K562 (cell line): ENCODE measurements at regions not wholly inside any gene's neighbourhood (a gene's known extent, or its start where the extent isn't known, plus 50 kb on each side); places are given as distances from the start of the nearest gene placed in this dataset.

Experiments
- ATAC-seq: fragments of 200-7000 bp; cut with Tn5 transposase; 3 replicates; pipeline ENCODE4 v1.9.1; 2020; ENCODE audit warnings: moderate library complexity
- BruUV-seq: library from RNA; stranded (reverse); fragments of 400-500 nt; replicated peaks from 2 replicates; lab custom pipeline; 2021; lab: Mats Ljungman, UMichigan
- CTCF ChIA-PET: fragments of 300-600 bp; formaldehyde crosslinking; extraction: SDS; loops from one replicate; lab custom pipeline; 2021; ENCODE audit warnings: low intra/inter-chr PET ratio; lab: Yijun Ruan, JAX
- POLR2A ChIA-PET: fragments of 300-600, 350-650 bp; sonication (Branson Sonifier 250); formaldehyde crosslinking; extraction: SDS; loops from one replicate; lab custom pipeline; 2021; ENCODE audit warnings: antibody characterized with exemption, inconsistent platforms; lab: Yijun Ruan, JAX
- DNase-seq, 4 experiments: peaks; one replicate each; pipeline versions ENCODE4 v3.0.0 to v3.0.0-alpha.2; 2011 to 2018; ENCODE audit warnings: low spot score in 3 of 4, mixed read lengths in 3 of 4; ENCODE audit errors: extremely low read depth in 1 of 4
- FAIRE-seq: peaks from 2 replicates; lab custom pipeline; 2011; peaks lifted over from hg19 to GRCh38; lab: Jason Lieb, UNC
- H2AFZ ChIP-seq: 2 replicates; pipeline ENCODE4 v1.6.0; 2011; ENCODE audit warnings: low read depth, low read length, control low read depth, inconsistent platforms
- H3K27ac ChIP-seq: fragments of 200-600 bp; 3 replicates; pipeline ENCODE4 v1.8.0; 2011; ENCODE audit warnings: low read depth, mild to moderate bottlenecking, control low read depth, inconsistent platforms, low read length, moderate library complexity, mixed read lengths; ENCODE audit errors: extremely low read depth
- H3K27me3 ChIP-seq, 2 experiments: fragments of 300-600 bp in 1 of 2; 2 replicates in 1 of 2; 3 replicates in 1 of 2; pipeline versions ENCODE4 v1.6.0 to v1.8.0; 2011; ENCODE audit warnings: inconsistent platforms in 2 of 2, low read length in 2 of 2, mild to moderate bottlenecking in 1 of 2, mixed read lengths in 1 of 2, moderate library complexity in 1 of 2; ENCODE audit not compliant: control insufficient read depth in 2 of 2, insufficient read depth in 2 of 2
- H3K36me3 ChIP-seq: fragments of 300-600 bp; 3 replicates; pipeline ENCODE4 v1.8.0; 2011; ENCODE audit warnings: mild to moderate bottlenecking, low read length, inconsistent platforms; ENCODE audit not compliant: control insufficient read depth, insufficient read depth
- H3K4me1 ChIP-seq, 2 experiments: fragments of 200-600 bp in 1 of 2; replicated peaks in 1 of 2; 2 replicates in 1 of 2; 3 replicates in 1 of 2; pipeline versions ENCODE4 v1.5.1 to v1.8.0; 2011; ENCODE audit warnings: inconsistent platforms in 2 of 2, low read length in 2 of 2, mild to moderate bottlenecking in 1 of 2, mixed read lengths in 1 of 2, moderate library complexity in 1 of 2; ENCODE audit not compliant: control insufficient read depth in 2 of 2, insufficient read depth in 2 of 2
- H3K4me2 ChIP-seq: 2 replicates; pipeline ENCODE4 v1.6.1; 2011; ENCODE audit warnings: low read length, control low read depth, inconsistent platforms, mixed read lengths; ENCODE audit not compliant: insufficient read depth
- H3K4me3 ChIP-seq: fragments of 200-600 bp; sonication (generic), shearing (Covaris generic); 2 replicates; pipeline ENCODE4 v1.5.1; 2016; ENCODE audit warnings: control low read depth, inconsistent platforms
- H3K79me2 ChIP-seq: fragments of 200-600 bp; 3 replicates; pipeline ENCODE4 v1.8.0; 2011; ENCODE audit warnings: low read length, inconsistent platforms; ENCODE audit not compliant: control insufficient read depth, insufficient read depth
- H3K9ac ChIP-seq, 2 experiments: 2 replicates each; pipeline versions ENCODE4 v1.6.0 to v1.6.1; 2011; ENCODE audit warnings: low read depth in 2 of 2, low read length in 2 of 2, control low read depth in 1 of 2, inconsistent platforms in 1 of 2, mild to moderate bottlenecking in 1 of 2, mixed read lengths in 1 of 2; ENCODE audit not compliant: insufficient read depth in 1 of 2
- H3K9me1 ChIP-seq: one replicate; pipeline ENCODE4 v1.6.0; 2011; ENCODE audit warnings: inconsistent platforms, mild to moderate bottlenecking, low read length, moderate library complexity; ENCODE audit not compliant: control insufficient read depth, insufficient read depth
- H3K9me3 ChIP-seq: replicated peaks from 2 replicates; pipeline ENCODE4 v1.5.1; 2011; ENCODE audit warnings: low read depth, low read length, inconsistent platforms; ENCODE audit not compliant: control insufficient read depth, insufficient read depth
- H4K20me1 ChIP-seq: replicated peaks from 2 replicates; pipeline ENCODE4 v1.6.1; 2011; ENCODE audit warnings: low read length, inconsistent platforms, mixed read lengths; ENCODE audit not compliant: control insufficient read depth, insufficient read depth
- DIDO1 ChIP-seq: fragments of 450-650 bp; IDR thresholded peaks from 2 replicates; pipeline ENCODE4 v1.6.1; 2016; ENCODE audit warnings: low read depth, missing biosample characterization, missing genetic modification characterization
- ESRRA ChIP-seq: fragments of 450-650 bp; IDR thresholded peaks from 2 replicates; pipeline ENCODE4 v1.6.1; 2014; ENCODE audit warnings: low read depth, mild to moderate bottlenecking, moderate library complexity, borderline replicate concordance
- GATA2 ChIP-seq: sonication (generic); formaldehyde crosslinking; IDR thresholded peaks from 2 replicates; pipeline ENCODE4 v1.4.0; 2020; ENCODE audit warnings: mild to moderate bottlenecking, missing genetic modification reagents
- HDAC8 ChIP-seq: fragments of 450-650 bp; IDR thresholded peaks from 2 replicates; pipeline ENCODE4 v1.6.1; 2016; ENCODE audit warnings: mild to moderate bottlenecking, missing genetic modification characterization, moderate library complexity, missing compliant biosample characterization
- POU5F1 ChIP-seq: fragments of 150-350 bp; IDR thresholded peaks from 2 replicates; pipeline ENCODE4 v1.6.1; 2014; ENCODE audit warnings: borderline replicate concordance, low read length, low read depth, mild to moderate bottlenecking; ENCODE audit not compliant: partially characterized antibody
- SMARCC2 ChIP-seq: fragments of 450-650 bp; IDR thresholded peaks from 2 replicates; pipeline ENCODE4 v1.6.1; 2017; ENCODE audit warnings: antibody characterized with exemption, moderate library complexity, mild to moderate bottlenecking, low read depth
- ZC3H8 ChIP-seq: fragments of 450-650 bp; IDR thresholded peaks from 2 replicates; pipeline ENCODE4 v1.6.1; 2017
- ZFP36 ChIP-seq: fragments of 150-350 bp; IDR thresholded peaks from 2 replicates; pipeline ENCODE4 v1.6.1; 2018; ENCODE audit warnings: low read length, low read depth; ENCODE audit not compliant: partially characterized antibody
- ZNF79 ChIP-seq: fragments of 250-450 bp; sonication (Bioruptor Pico); IDR thresholded peaks from 2 replicates; pipeline ENCODE4 v1.4.0; 2020; ENCODE audit warnings: low read depth, mild to moderate bottlenecking, moderate library complexity
- WGBS: fragments of 100-300 bp; shearing (Covaris generic); methylation state at CpG from one replicate; pipeline ENCODE4 v1.1.6; 2016; ENCODE audit warnings: low coverage, mixed read lengths; ENCODE audit not compliant: insufficient coverage; ENCODE audit errors: missing lambda C conversion rate; 5-methylcytosine and 5-hydroxymethylcytosine counted together
- in situ Hi-C: fragments of 300-500 bp; cut with MboI; formaldehyde crosslinking; loops from 4 replicates; pipeline ENCODE4 v1.15.0; 2018; ENCODE audit warnings: inconsistent platforms, mixed read lengths
- intact Hi-C: fragments of 100-400 bp; cut with micrococcal nuclease; formaldehyde crosslinking; loops from 2 replicates; pipeline ENCODE4 v1.14.2; 2022
- TF ChIP-seq, protein P1 (sequence below): fragments of 150-350 bp; IDR thresholded peaks from 2 replicates; pipeline ENCODE4 v1.6.1; 2014; ENCODE audit warnings: low read depth, mild to moderate bottlenecking, low read length, borderline replicate concordance
- TF ChIP-seq, protein P2 (sequence below), 3 experiments: fragments of 200-800 bp in 1 of 3; fragments of 250-450 bp in 1 of 3; fragments of 450-650 bp in 1 of 3; sonication (Bioruptor Pico) in 1 of 3; sonication (Bioruptor generic) in 1 of 3; formaldehyde crosslinking in 1 of 3; IDR thresholded peaks; 2 replicates each; pipeline versions ENCODE4 v1.6.1 to v1.8.0; 2016 to 2022; ENCODE audit warnings: mild to moderate bottlenecking in 2 of 3, missing genetic modification characterization in 2 of 3, missing compliant biosample characterization in 1 of 3, moderate library complexity in 1 of 3
- TF ChIP-seq, protein P3 (sequence below), 2 experiments: IDR thresholded peaks; 2 replicates each; pipeline ENCODE4 v1.6.1; 2012; ENCODE audit warnings: improper control_type of control experiment in 2 of 2, low read depth in 2 of 2, low read length in 2 of 2, borderline replicate concordance in 1 of 2

DNA sequence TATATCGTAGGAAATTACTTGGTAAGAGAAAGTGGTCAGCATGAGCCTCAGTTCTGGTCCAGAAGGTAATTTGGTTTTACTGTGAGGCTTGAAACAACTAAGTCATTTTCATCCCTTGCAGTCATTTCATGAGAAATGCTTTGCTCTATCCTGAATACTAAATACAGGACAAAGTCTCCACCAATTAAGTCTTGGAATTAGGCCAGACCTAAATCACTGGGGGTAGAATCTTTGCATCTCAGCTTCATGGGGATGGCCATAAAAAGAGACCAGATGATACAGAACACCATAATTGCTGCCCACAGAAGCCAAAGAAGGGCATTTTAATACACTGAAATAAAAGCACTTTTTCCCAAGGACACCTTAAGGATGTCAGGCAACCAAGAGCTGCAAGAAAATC, 277.9 kb upstream of the DCN start:
- H3K4me1 ChIP-seq, result no peaks in the 10 kb centered on the region
- no peak overlapping the region for H3K9ac ChIP-seq
- no peaks in the 10 kb centered on the region for H4K20me1 ChIP-seq
- CTCF ChIA-PET, result no interaction called here
- no peaks in the 10 kb centered on the region for H3K9me3 ChIP-seq
- ATAC-seq (no peak), DNase-seq (no peak), FAIRE-seq (no peak)
- intact Hi-C loops (no loop called here), in situ Hi-C loops (no loop called here)
- no peaks in the 10 kb centered on the region for H3K9me1 ChIP-seq
- 55% methylated on average over 1 of the region's 1 CpG for WGBS
- no peak overlapping the region for H3K27ac ChIP-seq
- no peaks in the 10 kb centered on the region; the same call in 2 of the 3 replicates for H3K36me3 ChIP-seq
- no peak overlapping the region for H3K4me3 ChIP-seq
- BruUV-seq, result no TSS peak
- H3K4me2 ChIP-seq, result no peak overlapping the region
- POLR2A ChIA-PET, result no interaction called here
- H2AFZ ChIP-seq, result no peak overlapping the region
- H3K79me2 ChIP-seq, result no peaks in the 10 kb centered on the region
- H3K27me3 ChIP-seq, result no peaks in the 10 kb centered on the region
- TF ChIP-seq ESRRA (no peak), SMARCC2 (no peak), ZFP36 (no peak), DIDO1 (tag) (no peak), ZC3H8 (no peak), ZNF79 (CRISPR knock-in tag) (no peak), HDAC8 (no peak), GATA2 (CRISPR knock-in tag) (no peak), POU5F1 (no peak)
- TF ChIP-seq, protein P1, sequence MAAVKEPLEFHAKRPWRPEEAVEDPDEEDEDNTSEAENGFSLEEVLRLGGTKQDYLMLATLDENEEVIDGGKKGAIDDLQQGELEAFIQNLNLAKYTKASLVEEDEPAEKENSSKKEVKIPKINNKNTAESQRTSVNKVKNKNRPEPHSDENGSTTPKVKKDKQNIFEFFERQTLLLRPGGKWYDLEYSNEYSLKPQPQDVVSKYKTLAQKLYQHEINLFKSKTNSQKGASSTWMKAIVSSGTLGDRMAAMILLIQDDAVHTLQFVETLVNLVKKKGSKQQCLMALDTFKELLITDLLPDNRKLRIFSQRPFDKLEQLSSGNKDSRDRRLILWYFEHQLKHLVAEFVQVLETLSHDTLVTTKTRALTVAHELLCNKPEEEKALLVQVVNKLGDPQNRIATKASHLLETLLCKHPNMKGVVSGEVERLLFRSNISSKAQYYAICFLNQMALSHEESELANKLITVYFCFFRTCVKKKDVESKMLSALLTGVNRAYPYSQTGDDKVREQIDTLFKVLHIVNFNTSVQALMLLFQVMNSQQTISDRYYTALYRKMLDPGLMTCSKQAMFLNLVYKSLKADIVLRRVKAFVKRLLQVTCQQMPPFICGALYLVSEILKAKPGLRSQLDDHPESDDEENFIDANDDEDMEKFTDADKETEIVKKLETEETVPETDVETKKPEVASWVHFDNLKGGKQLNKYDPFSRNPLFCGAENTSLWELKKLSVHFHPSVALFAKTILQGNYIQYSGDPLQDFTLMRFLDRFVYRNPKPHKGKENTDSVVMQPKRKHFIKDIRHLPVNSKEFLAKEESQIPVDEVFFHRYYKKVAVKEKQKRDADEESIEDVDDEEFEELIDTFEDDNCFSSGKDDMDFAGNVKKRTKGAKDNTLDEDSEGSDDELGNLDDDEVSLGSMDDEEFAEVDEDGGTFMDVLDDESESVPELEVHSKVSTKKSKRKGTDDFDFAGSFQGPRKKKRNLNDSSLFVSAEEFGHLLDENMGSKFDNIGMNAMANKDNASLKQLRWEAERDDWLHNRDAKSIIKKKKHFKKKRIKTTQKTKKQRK, result no peak
- TF ChIP-seq, protein P2, sequence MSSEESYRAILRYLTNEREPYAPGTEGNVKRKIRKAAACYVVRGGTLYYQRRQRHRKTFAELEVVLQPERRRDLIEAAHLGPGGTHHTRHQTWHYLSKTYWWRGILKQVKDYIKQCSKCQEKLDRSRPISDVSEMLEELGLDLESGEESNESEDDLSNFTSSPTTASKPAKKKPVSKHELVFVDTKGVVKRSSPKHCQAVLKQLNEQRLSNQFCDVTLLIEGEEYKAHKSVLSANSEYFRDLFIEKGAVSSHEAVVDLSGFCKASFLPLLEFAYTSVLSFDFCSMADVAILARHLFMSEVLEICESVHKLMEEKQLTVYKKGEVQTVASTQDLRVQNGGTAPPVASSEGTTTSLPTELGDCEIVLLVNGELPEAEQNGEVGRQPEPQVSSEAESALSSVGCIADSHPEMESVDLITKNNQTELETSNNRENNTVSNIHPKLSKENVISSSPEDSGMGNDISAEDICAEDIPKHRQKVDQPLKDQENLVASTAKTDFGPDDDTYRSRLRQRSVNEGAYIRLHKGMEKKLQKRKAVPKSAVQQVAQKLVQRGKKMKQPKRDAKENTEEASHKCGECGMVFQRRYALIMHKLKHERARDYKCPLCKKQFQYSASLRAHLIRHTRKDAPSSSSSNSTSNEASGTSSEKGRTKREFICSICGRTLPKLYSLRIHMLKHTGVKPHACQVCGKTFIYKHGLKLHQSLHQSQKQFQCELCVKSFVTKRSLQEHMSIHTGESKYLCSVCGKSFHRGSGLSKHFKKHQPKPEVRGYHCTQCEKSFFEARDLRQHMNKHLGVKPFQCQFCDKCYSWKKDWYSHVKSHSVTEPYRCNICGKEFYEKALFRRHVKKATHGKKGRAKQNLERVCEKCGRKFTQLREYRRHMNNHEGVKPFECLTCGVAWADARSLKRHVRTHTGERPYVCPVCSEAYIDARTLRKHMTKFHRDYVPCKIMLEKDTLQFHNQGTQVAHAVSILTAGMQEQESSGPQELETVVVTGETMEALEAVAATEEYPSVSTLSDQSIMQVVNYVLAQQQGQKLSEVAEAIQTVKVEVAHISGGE (CRISPR knock-in tag; IDR thresholded peaks at IDR 0.05), result no peak
- TF ChIP-seq, protein P3, sequence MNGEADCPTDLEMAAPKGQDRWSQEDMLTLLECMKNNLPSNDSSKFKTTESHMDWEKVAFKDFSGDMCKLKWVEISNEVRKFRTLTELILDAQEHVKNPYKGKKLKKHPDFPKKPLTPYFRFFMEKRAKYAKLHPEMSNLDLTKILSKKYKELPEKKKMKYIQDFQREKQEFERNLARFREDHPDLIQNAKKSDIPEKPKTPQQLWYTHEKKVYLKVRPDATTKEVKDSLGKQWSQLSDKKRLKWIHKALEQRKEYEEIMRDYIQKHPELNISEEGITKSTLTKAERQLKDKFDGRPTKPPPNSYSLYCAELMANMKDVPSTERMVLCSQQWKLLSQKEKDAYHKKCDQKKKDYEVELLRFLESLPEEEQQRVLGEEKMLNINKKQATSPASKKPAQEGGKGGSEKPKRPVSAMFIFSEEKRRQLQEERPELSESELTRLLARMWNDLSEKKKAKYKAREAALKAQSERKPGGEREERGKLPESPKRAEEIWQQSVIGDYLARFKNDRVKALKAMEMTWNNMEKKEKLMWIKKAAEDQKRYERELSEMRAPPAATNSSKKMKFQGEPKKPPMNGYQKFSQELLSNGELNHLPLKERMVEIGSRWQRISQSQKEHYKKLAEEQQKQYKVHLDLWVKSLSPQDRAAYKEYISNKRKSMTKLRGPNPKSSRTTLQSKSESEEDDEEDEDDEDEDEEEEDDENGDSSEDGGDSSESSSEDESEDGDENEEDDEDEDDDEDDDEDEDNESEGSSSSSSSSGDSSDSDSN (IDR thresholded peaks at IDR 0.05; ENCODE audit: borderline replicate concordance in 1 of 2, low read depth in 2 of 2, low read length in 2 of 2), result no peak
